A172 (cell line): ENCODE measurements at regions not wholly inside any gene's neighbourhood (a gene's known extent, or its start where the extent isn't known, plus 50 kb on each side); places are given as distances from the start of the nearest gene placed in this dataset.
A peak's percentile ranks its signal among the peaks of the same experiment; 100 is the strongest.

Experiments
- DNase-seq: peaks from one replicate; pipeline ENCODE4 v3.0.0-alpha.2; 2015; ENCODE audit warnings: low spot score

- DNase-seq, result no peak
Observed at GRCh38 chr13:63364159-63364558, 1948.5 kb upstream of the PCDH20 start.

GRCh38 chr13:63351533-63351932 lies 1935.9 kb upstream of the PCDH20 start:
- DNase-seq, result no peak

GRCh38 chr13:63351081-63351480 lies 1935.4 kb upstream of the PCDH20 start:
- DNase-seq, result no peak

- DNase-seq, result no peak
Observed at GRCh38 chr13:63345835-63346234, 1930.2 kb upstream of the PCDH20 start.

GRCh38 chr13:63344711-63345110 lies 1929.1 kb upstream of the PCDH20 start:
- DNase-seq, result no peak

GRCh38 chr13:63337921-63338320 lies 1922.3 kb upstream of the PCDH20 start:
- no peak for DNase-seq

GRCh38 chr13:63337041-63337440 lies 1921.4 kb upstream of the PCDH20 start:
- DNase-seq, result no peak

GRCh38 chr13:63336549-63336948 lies 1920.9 kb upstream of the PCDH20 start:
- DNase-seq, result no peak

- no peak for DNase-seq
Observed at GRCh38 chr13:63327584-63327983, 1911.9 kb upstream of the PCDH20 start.

- no peak for DNase-seq
Observed at GRCh38 chr13:63323441-63323840, 1907.8 kb upstream of the PCDH20 start.

GRCh38 chr13:63311587-63311986 lies 1895.9 kb upstream of the PCDH20 start:
- no peak for DNase-seq

GRCh38 chr13:63308549-63309165 lies 1893.0 kb upstream of the PCDH20 start:
- DNase-seq, result no peak

GRCh38 chr13:63307228-63307627 lies 1891.6 kb upstream of the PCDH20 start:
- no peak for DNase-seq

GRCh38 chr13:63305641-63306133 lies 1890.0 kb upstream of the PCDH20 start:
- DNase-seq, result no peak

- DNase-seq, result no peak
Observed at GRCh38 chr13:63304497-63304896, 1888.8 kb upstream of the PCDH20 start.

GRCh38 chr13:63299866-63300394 lies 1884.3 kb upstream of the PCDH20 start:
- DNase-seq, result no peak

GRCh38 chr13:63297163-63297562 lies 1881.5 kb upstream of the PCDH20 start:
- no peak for DNase-seq

GRCh38 chr13:63291701-63292100 lies 1876.1 kb upstream of the PCDH20 start:
- DNase-seq, result no peak

- no peak for DNase-seq
Observed at GRCh38 chr13:63288576-63288975, 1872.9 kb upstream of the PCDH20 start.

GRCh38 chr13:63287926-63288325 lies 1872.3 kb upstream of the PCDH20 start:
- DNase-seq, result peak; percentile 16

- DNase-seq, result no peak
Observed at GRCh38 chr13:63285426-63285825, 1869.8 kb upstream of the PCDH20 start.

GRCh38 chr13:63279136-63279535 lies 1863.5 kb upstream of the PCDH20 start:
- DNase-seq, result no peak

- no peak for DNase-seq
Observed at GRCh38 chr13:63274772-63275171, 1859.1 kb upstream of the PCDH20 start.
